NCI-H1694 (cell line): ENCODE measurements at regions not wholly inside any gene's neighbourhood (a gene's known extent, or its start where the extent isn't known, plus 50 kb on each side); places are given as distances from the start of the nearest gene placed in this dataset.

ENCODE experiments used
- DNase-seq: peaks from one replicate; lab custom pipeline; 2025; lab: John Stamatoyannopoulos, UW

DNA sequence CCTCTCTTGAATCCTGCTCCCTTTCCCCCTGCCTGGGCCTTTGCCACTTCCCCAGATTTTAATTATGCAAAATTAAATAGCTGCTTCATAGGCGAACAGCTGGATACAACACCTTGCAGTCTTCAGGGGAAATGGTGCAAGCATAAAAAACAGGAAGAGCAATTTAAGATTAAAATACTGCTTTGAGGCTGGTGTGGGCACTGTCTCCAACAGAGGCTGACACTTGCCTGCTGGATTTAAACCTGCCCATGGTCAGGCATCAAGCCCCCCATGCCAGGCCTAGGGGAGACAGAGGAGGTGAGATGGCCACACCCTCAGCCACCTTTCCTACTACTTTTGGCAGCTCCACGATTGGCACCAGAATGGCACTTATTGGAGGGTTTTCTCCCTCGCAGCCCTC is 110.1 kb upstream of the DIO3 start:
- no peak for DNase-seq

DNA sequence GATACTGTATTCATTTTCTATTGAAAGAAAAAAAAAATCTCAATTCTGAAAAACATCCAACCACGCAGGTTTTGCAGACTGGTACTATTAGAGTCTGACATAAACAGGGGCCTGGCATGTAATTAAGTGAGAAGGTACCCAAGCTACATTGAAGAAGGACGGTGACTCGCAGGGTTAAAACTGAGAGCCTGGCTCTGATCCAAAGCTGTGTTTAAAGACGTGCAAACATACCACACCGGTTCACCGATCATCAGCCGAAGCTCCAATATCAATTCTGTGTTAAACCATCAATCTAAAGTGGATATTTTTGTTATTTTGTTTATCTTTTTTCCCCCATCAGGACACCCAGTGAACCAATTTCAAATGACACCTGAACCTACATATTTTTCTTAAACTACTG is 108.1 kb upstream of the DIO3 start:
- DNase-seq, result no peak

- no peak for DNase-seq
Observed at GRCh38 chr14:101454229-101454628, 107.1 kb upstream of the DIO3 start.

DNA sequence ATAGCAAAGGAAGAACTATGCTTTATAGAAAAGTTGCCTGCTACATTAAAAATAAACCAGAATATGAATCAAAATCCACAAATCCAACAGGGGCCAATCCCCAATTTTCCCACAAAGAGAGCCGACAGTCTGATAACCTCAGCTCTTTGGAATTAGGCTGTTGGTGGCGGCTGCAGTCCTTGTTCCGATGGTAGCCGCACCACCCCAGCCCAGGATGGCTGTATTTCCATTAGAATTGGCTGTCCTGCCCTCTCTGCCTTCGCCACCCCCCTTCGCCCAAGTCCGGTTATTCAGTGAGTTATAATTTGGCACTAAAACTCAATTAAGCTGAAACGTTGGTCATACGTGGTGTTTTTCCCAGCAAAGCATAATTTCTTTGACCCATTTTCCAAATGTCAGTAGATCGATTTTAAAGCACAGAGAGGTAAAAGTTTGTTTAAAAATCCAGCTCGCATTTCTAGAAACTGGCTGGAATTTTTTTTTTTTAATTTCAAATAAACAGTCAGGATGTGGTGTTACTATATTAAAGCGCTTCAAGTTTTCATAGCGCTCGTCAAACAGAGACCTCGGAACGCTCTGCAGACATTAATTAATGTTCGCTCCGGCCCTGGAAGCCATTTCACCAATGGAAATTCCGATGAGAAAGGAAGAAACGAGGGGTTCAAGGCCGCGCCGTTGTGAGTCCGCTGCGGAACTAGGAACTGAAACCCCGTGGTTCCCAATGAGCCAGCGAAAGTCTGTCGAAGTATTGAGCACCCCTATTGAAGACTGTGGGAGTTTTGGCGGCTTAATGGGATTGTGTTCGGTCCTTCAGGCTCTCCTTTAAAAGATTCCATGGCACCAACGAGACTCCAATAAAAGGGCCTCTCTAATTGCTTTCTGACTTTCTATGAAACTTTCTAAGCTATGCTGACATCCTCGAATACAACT is 104.8 kb upstream of the DIO3 start:
- no peak for DNase-seq

DNA sequence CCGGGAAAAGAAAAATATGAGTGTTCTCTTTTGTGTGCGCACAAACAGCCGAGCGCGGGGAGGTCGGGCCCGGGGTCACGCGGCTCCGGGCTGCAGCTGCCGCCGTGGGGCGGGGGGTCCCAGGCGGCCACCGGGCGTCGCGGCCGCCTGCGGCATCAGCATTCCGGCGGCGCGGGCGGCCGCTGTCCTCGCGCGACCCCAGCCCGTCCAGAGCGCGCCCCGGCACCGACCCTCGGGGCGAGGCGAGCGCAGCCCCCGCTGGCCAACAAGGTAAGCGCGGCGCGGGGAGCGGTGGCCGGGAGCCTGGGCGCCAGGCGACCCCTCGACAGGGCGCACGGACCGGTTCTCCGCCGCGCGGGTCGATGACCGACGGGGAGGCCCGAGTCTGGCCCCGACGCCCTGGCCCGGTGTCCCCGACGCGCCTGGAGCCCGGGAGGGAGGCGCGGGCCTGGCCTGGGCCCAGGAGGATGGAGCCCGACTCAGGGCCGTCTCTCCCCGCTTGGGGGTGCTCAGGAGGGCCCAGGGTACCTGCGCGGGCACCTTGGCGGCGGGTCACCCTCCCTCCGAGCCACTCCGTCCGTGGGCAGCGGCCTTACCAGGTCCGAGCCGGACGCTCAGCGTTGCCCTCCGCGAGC is 103.9 kb upstream of the DIO3 start:
- DNase-seq, result no peak

DNA sequence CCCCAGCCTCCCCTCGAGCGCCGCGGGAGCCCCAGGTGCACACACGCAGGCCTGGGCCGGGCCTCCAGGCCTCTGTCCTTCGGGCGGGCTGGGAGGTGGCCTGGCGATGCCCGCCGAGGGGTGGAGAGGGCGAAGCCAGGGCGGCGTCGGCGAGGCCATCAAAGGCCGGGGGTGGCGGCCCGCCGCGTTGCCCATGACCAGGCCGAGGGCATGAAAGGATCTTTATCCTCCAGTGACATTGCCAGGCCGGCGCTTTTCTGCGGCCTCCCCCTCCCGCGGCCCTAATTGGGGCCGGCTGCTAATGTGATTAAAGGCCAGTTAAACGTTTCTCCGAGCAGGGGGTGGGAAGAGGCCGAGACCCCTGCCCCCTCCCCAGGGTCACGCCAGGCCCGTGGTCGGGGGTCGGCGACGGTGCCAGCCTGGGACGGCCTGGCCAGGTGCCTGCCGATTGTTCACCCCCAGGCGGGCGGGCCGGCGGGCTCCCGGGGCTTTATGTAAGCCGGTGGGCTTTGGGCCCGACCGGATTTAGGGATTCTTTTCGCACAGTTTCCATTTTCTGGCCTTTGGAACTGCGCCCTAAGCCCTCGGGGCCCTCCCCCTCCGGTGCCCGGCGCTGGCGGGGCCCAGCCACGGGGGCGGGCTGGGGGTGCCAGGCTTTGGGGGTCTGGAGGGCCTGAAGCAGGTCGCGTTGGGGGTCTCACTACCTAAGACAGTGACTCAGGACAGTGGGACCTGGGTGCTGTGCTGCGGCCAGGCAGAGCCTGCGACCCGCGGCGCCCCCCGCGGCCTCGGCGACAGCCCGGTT is 103.2 kb upstream of the DIO3 start:
- DNase-seq, result no peak

DNA sequence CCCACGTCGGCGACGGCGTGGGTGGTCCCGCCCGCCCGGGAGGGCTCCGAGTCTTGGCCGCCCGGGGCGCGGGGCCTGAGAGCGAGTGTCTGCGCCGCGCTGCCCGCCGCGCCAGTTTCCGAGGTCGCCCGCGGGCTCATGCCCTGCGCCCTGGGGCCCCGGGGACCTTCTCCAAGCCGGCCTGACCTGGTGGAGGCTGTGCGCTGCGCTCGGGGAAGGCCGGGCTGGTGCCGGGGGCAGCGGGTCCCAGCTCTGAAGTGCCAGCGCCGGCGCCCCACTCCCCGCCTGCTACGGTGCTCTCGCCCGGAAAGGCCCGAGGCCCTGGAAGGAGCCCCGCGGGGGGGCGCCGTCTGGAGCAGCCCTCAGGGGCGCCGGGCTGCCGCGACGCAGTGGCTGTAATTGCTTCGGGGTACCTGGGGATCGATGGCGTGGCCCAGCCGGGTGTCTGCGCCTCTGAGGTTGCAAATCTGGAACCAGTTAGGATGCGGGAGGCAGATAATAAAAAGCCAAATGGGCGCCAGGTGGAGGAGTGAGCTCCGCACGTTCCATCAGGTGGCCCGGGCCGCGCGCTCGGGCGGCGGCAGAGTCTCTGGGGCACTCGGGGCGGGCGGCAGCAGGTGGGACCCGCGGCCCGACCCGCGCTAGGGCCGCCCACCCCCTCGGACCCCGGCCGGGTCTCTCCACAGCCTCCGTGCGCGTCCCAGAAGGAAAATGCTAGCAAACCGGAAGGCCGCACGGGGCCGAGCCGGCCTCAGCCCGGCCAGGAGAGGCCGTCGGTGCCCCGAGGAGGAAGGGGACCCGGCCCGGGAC is 102.3 kb upstream of the DIO3 start:
- DNase-seq, result no peak

DNA sequence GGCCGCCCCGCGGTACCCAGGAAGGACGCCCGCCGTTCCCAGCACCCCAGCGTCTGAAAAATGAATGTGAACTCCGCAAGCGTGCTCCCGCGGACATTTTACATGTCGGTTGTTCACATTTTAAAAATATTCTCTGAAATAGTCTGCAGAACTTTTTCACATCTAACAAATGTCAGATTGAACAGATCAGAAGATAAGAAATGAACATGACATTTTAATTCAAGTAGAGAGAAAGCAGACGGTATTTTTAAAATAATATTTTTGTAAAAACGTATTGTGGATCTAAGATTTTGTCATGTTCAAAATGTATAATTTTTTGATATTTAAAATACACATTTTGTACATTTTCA is 101.8 kb upstream of the DIO3 start:
- no peak for DNase-seq

DNA sequence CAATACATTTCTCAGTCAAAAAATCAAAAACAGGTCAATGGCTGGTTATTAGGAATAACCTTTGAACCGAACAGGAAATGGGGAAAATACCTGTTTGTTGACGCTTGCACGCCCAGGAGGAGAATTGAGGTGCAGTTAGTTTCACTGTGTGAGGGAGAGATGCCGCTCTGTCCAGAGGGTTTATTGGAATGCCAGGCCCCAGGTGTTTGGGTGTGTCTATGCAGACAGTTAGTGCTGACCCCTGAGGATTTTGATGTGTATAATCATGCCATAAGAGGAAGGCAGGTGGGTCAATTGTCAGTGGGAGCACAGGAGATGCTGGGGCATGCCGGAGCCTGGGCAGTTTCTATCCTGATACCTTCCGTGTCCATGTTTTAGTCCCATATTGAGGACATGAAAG is 100.8 kb upstream of the DIO3 start:
- DNase-seq, result no peak

GRCh38 chr14:101460986-101461750 is 100.1 kb upstream of the DIO3 start:
- DNase-seq, result no peak

GRCh38 chr14:101461891-101462290 is 99.4 kb upstream of the DIO3 start:
- DNase-seq, result no peak

DNA sequence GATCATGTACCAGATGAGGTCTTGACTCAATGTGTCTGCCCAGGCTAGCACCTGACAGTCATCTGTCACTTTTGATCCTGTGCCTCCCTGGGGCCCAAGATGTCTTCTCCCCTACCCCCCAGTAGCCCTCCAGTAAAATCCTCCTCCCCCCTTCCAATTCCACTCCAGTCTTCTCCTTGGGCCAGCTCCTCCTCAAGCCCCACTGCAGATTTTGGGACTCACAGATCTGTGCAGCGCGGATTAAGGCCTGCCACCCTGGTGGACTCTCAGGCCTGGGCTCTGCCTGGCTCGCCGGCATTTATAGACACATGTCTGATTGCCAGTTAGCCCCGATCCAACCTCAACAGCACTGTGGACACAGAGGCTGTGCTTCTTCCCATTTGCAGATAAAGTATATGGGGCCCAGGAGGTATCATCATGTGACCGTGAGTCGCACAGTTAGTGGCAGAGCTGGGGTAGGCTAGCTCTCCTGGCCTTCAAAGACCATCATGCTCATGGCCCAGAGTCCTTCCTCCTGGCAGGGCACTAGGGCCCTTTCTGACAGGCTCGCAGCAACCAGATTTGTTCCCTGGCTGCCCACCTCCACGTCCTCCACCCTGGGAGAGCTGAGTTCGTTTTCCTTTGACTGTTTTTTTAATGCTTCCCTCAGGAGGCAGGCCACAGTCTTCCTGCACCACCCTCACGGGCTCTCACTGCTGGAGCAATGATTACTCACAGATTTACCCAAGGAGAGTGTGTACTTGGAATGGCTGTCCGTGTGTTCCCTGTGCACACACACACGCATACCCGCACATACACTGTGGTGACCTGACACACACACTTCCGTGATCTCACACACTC is 98.3 kb upstream of the DIO3 start:
- DNase-seq, result no peak

- no peak for DNase-seq
Observed at GRCh38 chr14:101463566-101464171, 97.6 kb upstream of the DIO3 start.

GRCh38 chr14:101464310-101464983 is 96.8 kb upstream of the DIO3 start:
- DNase-seq, result no peak

GRCh38 chr14:101464984-101465794 is 96.1 kb upstream of the DIO3 start:
- DNase-seq, result no peak

- no peak for DNase-seq
Observed at GRCh38 chr14:101465795-101466448, 95.4 kb upstream of the DIO3 start.

- no peak for DNase-seq
Observed at GRCh38 chr14:101466456-101467180, 94.7 kb upstream of the DIO3 start.
